IPS-NIHi11 (cell line): ENCODE measurements at regions not wholly inside any gene's neighbourhood (a gene's known extent, or its start where the extent isn't known, plus 50 kb on each side); places are given as distances from the start of the nearest gene placed in this dataset.

Source experiments
- DNase-seq: peaks from one replicate; pipeline ENCODE4 v3.0.0; 2012; ENCODE audit warnings: mixed read lengths, low spot score

- DNase-seq, result no peak
Observed at GRCh38 chr4:180726611-180727010, 1516.6 kb upstream of the TENM3 start.

- no peak for DNase-seq
Observed at GRCh38 chr4:180727478-180727877, 1515.7 kb upstream of the TENM3 start.

GRCh38 chr4:180734753-180735432 is 1508.3 kb upstream of the TENM3 start:
- no peak for DNase-seq

GRCh38 chr4:180741703-180742102 is 1501.5 kb upstream of the TENM3 start:
- no peak for DNase-seq

GRCh38 chr4:180745019-180745418 is 1498.2 kb upstream of the TENM3 start:
- no peak for DNase-seq

- no peak for DNase-seq
Observed at GRCh38 chr4:180751009-180751408, 1492.2 kb upstream of the TENM3 start.

- no peak for DNase-seq
Observed at GRCh38 chr4:180757927-180758326, 1485.3 kb upstream of the TENM3 start.

- DNase-seq, result no peak
Observed at GRCh38 chr4:180766045-180766444, 1477.2 kb upstream of the TENM3 start.

- DNase-seq, result peak; percentile 17
Observed at GRCh38 chr4:180766944-180767729, 1476.1 kb upstream of the TENM3 start.

GRCh38 chr4:180768610-180769009 is 1474.6 kb upstream of the TENM3 start:
- no peak for DNase-seq

GRCh38 chr4:180769791-180770190 is 1473.4 kb upstream of the TENM3 start:
- DNase-seq, result no peak

GRCh38 chr4:180770265-180770664 is 1472.9 kb upstream of the TENM3 start:
- no peak for DNase-seq

- DNase-seq, result no peak
Observed at GRCh38 chr4:180784940-180785339, 1458.3 kb upstream of the TENM3 start.

GRCh38 chr4:180788729-180789128 is 1454.5 kb upstream of the TENM3 start:
- DNase-seq, result no peak

- DNase-seq, result no peak
Observed at GRCh38 chr4:180789929-180790328, 1453.3 kb upstream of the TENM3 start.

- no peak for DNase-seq
Observed at GRCh38 chr4:180790471-180790870, 1452.7 kb upstream of the TENM3 start.

- DNase-seq, result no peak
Observed at GRCh38 chr4:180792541-180792940, 1450.7 kb upstream of the TENM3 start.

GRCh38 chr4:180794333-180794732 is 1448.9 kb upstream of the TENM3 start:
- no peak for DNase-seq

- DNase-seq, result no peak
Observed at GRCh38 chr4:180798036-180798577, 1445.1 kb upstream of the TENM3 start.

GRCh38 chr4:180799798-180800197 is 1443.4 kb upstream of the TENM3 start:
- DNase-seq, result no peak

GRCh38 chr4:180805101-180805500 is 1438.1 kb upstream of the TENM3 start:
- no peak for DNase-seq

GRCh38 chr4:180808862-180809261 is 1434.3 kb upstream of the TENM3 start:
- DNase-seq, result no peak

GRCh38 chr4:180809439-180809838 is 1433.8 kb upstream of the TENM3 start:
- DNase-seq, result no peak
